Heart right ventricle (tissue), 16 donors: ENCODE measurements at regions not wholly inside any gene's neighbourhood (a gene's known extent, or its start where the extent isn't known, plus 50 kb on each side); places are given as distances from the start of the nearest gene placed in this dataset.
"Not testable (repeated sequence)": the region's sequence is repeated elsewhere in the genome, so short reads cannot be mapped to it uniquely, and the experiment has no call there.

Experiments used
- ATAC-seq, 8 donors: fragments of 200-7000 bp; cut with Tn5 transposase; one replicate each; pipeline ENCODE4 v1.9.1; 2020; ENCODE audit warnings: mild to moderate bottlenecking in 8 of 8, moderate library complexity in 8 of 8, moderate number of reproducible peaks in 1 of 8
- DNase-seq, 2 donors: peaks; one replicate each; pipeline ENCODE4 v3.0.0-alpha.2; 2020
- H3K27ac ChIP-seq, 10 donors: fragments of 200-600 bp; sonication (generic) in 2 of 10; one replicate each; pipeline versions ENCODE4 v1.5.0 to v1.8.0; 2020 to 2022; ENCODE audit warnings: mild to moderate bottlenecking in 3 of 10
- H3K27me3 ChIP-seq, 7 donors: fragments of 200-600 bp; one replicate each; pipeline ENCODE4 v1.8.0; 2021 to 2022; ENCODE audit warnings: mild to moderate bottlenecking in 2 of 7
- H3K36me3 ChIP-seq, 9 donors: fragments of 200-600 bp; sonication (generic) in 1 of 9; one replicate each; pipeline versions ENCODE4 v1.5.0 to v1.8.0; 2020 to 2022; ENCODE audit warnings: mild to moderate bottlenecking in 2 of 9
- H3K4me1 ChIP-seq, 9 donors: fragments of 200-600 bp; sonication (generic) in 1 of 9; one replicate each; pipeline versions ENCODE4 v1.5.0 to v1.8.0; 2020 to 2022; ENCODE audit warnings: mild to moderate bottlenecking in 4 of 9
- H3K4me3 ChIP-seq, 10 donors: fragments of 200-600 bp; sonication (generic) in 2 of 10; one replicate each; pipeline versions ENCODE4 v1.5.0 to v1.8.0; 2020 to 2022; ENCODE audit warnings: mild to moderate bottlenecking in 7 of 10, moderate library complexity in 2 of 10
- H3K9me3 ChIP-seq, 11 donors: fragments of 200-600 bp in 10 of 11; sonication (generic) in 2 of 11; one replicate each; pipeline versions ENCODE4 v1.5.0 to v1.8.0; 2013 to 2022; ENCODE audit warnings: mild to moderate bottlenecking in 2 of 11, control low read depth in 1 of 11, moderate library complexity in 1 of 11
- WGBS, 2 donors: extraction: QIAGEN DNeasy Blood & Tissue Kit; methylation state at CpG; one replicate each; pipeline ENCODE4 v1.1.7; 2013; ENCODE audit warnings: inconsistent platforms in 1 of 2; 5-methylcytosine and 5-hydroxymethylcytosine counted together
- intact Hi-C, 10 donors: fragments of 100-400 bp; cut with DNase I; formaldehyde crosslinking; loops; one replicate each; pipeline versions ENCODE4 v1.11.1 to v1.14.2; 2022
- TF ChIP-seq, protein P1 (sequence below), 9 donors: fragments of 200-600 bp; sonication (generic) in 2 of 9; IDR thresholded peaks; one replicate each; pipeline versions ENCODE4 v1.5.0 to v1.8.0; 2021 to 2022; ENCODE audit warnings: antibody characterized with exemption in 9 of 9, mild to moderate bottlenecking in 5 of 9, moderate library complexity in 1 of 9
- donor health status: Arrhythmogenic right ventricular cardiomyopathy.
- donor health status: ischemic (EF 13 %, LVEDD 7.1; RV severe dilation, severe dysfunction).
- donor health status: healthy with polysubstance abuse.
- donor health status: DM: no; HTN: yes; CAD: no.
- donor health status: DM: no; HTN: no; CAD: no.
- donor health status: ischemic (EF 25% LVEDD 6.9; RV normal size, moderate dysfunction).
- donor health status: ischemic (EF 25% LVEDD 5.7; RV mildly dilated, moderate dysfunction).
- donor health status: healthy.
- donor health status: DM: yes; HTN: yes; CAD: no.
- donor health status: Ischemic cardiomyopathy.
- donor health status: ischemic (EF 35%, LVEDD 5.7; RV mildly dilated, moderate dysfunction).
- donor health status: nonischemic (EF 11% LVEDD 7.7; RV severe dilation, severe dysfunction).
- donor health status: DM: yes; HTN: yes; CAD: no.
- donor health status: PGD.
- donor health status: ischemic (EF 29% LVEDD 5.4; RV normal size, mild dysfunction).
- donor health status: nonischemic (EF 23%, LVEDD 6.1; RV moderate dilation, normal function).

DNA sequence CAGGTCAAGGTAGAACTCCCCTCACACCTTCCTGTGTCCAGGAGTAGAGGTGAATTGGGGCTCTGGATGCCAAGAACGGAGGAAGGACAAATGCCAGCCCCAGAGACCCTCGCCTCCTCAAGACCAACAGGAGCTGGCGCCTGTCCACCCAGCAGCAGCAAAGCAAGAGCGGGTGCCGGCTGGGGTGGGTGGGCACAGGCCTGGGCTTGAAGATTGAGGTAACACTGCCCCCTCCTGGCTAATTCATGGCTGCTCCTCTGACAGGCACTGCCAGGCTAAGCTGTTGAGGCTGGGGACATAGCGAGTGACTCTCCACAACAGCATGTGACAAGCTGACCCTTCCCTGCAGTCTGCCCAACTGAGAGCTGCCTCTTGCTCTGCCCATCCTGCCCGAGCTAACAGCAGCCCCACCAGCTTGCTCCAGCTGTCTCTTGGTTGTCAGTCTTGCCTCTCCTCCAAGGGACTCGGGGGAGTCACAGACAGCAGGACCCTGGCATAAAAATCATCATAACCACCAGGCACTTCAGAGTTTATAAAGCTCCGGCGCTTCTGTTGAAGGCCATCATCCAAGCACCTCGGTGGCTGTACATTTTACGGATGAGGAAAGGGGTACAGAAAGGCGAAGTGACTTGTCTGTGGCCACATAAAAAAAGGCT lies 202.3 kb downstream of the TBC1D2B start:
- H3K4me1 ChIP-seq, H3K4me3 ChIP-seq, H3K27me3 ChIP-seq, H3K36me3 ChIP-seq, H3K27ac ChIP-seq, intact Hi-C loops, H3K9me3 ChIP-seq: not testable (repeated sequence)
- TF ChIP-seq, protein P1, sequence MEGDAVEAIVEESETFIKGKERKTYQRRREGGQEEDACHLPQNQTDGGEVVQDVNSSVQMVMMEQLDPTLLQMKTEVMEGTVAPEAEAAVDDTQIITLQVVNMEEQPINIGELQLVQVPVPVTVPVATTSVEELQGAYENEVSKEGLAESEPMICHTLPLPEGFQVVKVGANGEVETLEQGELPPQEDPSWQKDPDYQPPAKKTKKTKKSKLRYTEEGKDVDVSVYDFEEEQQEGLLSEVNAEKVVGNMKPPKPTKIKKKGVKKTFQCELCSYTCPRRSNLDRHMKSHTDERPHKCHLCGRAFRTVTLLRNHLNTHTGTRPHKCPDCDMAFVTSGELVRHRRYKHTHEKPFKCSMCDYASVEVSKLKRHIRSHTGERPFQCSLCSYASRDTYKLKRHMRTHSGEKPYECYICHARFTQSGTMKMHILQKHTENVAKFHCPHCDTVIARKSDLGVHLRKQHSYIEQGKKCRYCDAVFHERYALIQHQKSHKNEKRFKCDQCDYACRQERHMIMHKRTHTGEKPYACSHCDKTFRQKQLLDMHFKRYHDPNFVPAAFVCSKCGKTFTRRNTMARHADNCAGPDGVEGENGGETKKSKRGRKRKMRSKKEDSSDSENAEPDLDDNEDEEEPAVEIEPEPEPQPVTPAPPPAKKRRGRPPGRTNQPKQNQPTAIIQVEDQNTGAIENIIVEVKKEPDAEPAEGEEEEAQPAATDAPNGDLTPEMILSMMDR (IDR thresholded peaks at IDR 0.05) = peak in 8 of 9 donors; percentile 31 to 65 (median 57)
- ATAC-seq = peak in 4 of 8 donors; percentile 36 to 58 (median 48)
- DNase-seq = peak in 1 of 2 donors; percentile 36
- WGBS, 2 donors = 48 to 58% methylated on average over 13 of the region's 13 CpGs

- no peaks in the 10 kb centered on the region for H3K27me3 ChIP-seq
- H3K4me3 ChIP-seq = no peak overlapping the region
- peaks cover 0 to 8% (median 0%) of the 10 kb centered on the region in 9 donors for H3K4me1 ChIP-seq
- ATAC-seq (no peak), DNase-seq (no peak)
- 74 to 85% methylated on average over 4 of the region's 4 CpGs for WGBS, 2 donors
- H3K36me3 ChIP-seq = no peaks in the 10 kb centered on the region
- no peaks in the 10 kb centered on the region for H3K9me3 ChIP-seq
- TF ChIP-seq, protein P1 (IDR thresholded peaks at IDR 0.05) = no peak
- no peak overlapping the region for H3K27ac ChIP-seq
- intact Hi-C loops = no loop called here
Measured at GRCh38 chr15:77874063-77874462, 203.4 kb downstream of the TBC1D2B start.

GRCh38 chr15:77872521-77873425 lies 204.7 kb downstream of the TBC1D2B start:
- H3K4me3 ChIP-seq, H3K4me1 ChIP-seq, DNase-seq, H3K36me3 ChIP-seq, intact Hi-C loops, ATAC-seq, H3K9me3 ChIP-seq, H3K27ac ChIP-seq, H3K27me3 ChIP-seq: not testable (repeated sequence)
- WGBS, 2 donors = 84 to 85% methylated on average over 18 of the region's 18 CpGs

- intact Hi-C loops = no loop called here
- no peak for DNase-seq
- whole genome bisulfite sequencing, 2 donors = 81 to 83% methylated on average over 11 of the region's 11 CpGs
Measured at GRCh38 chr15:77871852-77872371, 205.6 kb downstream of the TBC1D2B start.

More at GRCh38 chr15:77871852-77872371, 205.6 kb downstream of the TBC1D2B start:
- H3K4me3 ChIP-seq = no peak overlapping the region
- ATAC-seq = no peak
- no peak overlapping the region for H3K27ac ChIP-seq
- no peaks in the 10 kb centered on the region for H3K9me3 ChIP-seq
- TF ChIP-seq, protein P1 (IDR thresholded peaks at IDR 0.05) = no peak
- no peaks in the 10 kb centered on the region for H3K36me3 ChIP-seq
- H3K27me3 ChIP-seq = no peaks in the 10 kb centered on the region
- H3K4me1 ChIP-seq = peaks cover 0 to 8% (median 0%) of the 10 kb centered on the region in 9 donors
